ENCODE measurements at regions not wholly inside any gene's neighbourhood (a gene's known extent, or its start where the extent isn't known, plus 50 kb on each side); places are given as distances from the start of the nearest gene placed in this dataset.

GRCh38 chr12:92574911-92575570 is 127.7 kb upstream of the PLEKHG7 start:
- Histone ChIP-seq H3F3A (ENCODE audit: low read length, unreplicated experiment) (no peaks in the 10 kb centered on the region), H3K36me3 (ENCODE audit: low read depth, low read length) (no peaks in the 10 kb centered on the region), H3K4me2 (ENCODE audit: low read length) (no peak overlapping the region), H3K27ac (ENCODE audit: low read length) (no peak overlapping the region), H3K27me3 (ENCODE audit: low read length) (no peaks in the 10 kb centered on the region), H3K4me3 (ENCODE audit: low read length) (no peak overlapping the region), H3K9me3 (ENCODE audit: low read length) (no peaks in the 10 kb centered on the region), H3K9ac (ENCODE audit: low read length) (no peak overlapping the region), H4K20me1 (ENCODE audit: low read length) (no peaks in the 10 kb centered on the region), H2AFZ (ENCODE audit: low read length) (no peak overlapping the region), H3K79me2 (ENCODE audit: low read length) (no peaks in the 10 kb centered on the region), H3K9me2 (replicated peaks; ENCODE audit: low read length) (no peaks in the 10 kb centered on the region), H3K4me1 (ENCODE audit: insufficient read depth, low read length) (peaks cover 16% of the 10 kb centered on the region)
- DNase-seq (no peak), ATAC-seq (no peak)
- POLR2A ChIA-PET (ENCODE audit: unreplicated experiment) = no interaction called here
- BruUV-seq (replicated peaks) = no TSS peak
- intact Hi-C loops (cut with micrococcal nuclease) = loop anchor here (1.0 to 10.0 kb wide), 4 partner anchors 33 to 490 kb away; no protein-coding TSS in a partner anchor
- TF ChIP-seq CTCF (conservative IDR thresholded peaks at IDR 0.05; ENCODE audit: low read depth, low read length) = no peak
- TF ChIP-seq EZH2phosphoT487 (IDR thresholded peaks at IDR 0.05; ENCODE audit: borderline replicate concordance, low read length) = no peak
- CTCF ChIA-PET = interaction anchor here (0.6 kb wide), 1 partner anchor 33 kb away, joined by 9 read pairs; no protein-coding TSS in a partner anchor

- ATAC-seq = peak; percentile 53
- ChIA-PET POLR2A (ENCODE audit: unreplicated experiment) (no interaction called here), CTCF (interaction anchor here (0.6 kb wide), 1 partner anchor 24 kb away, joined by 5 read pairs; no protein-coding TSS in a partner anchor)
- no peaks in the 10 kb centered on the region for H3K27me3 ChIP-seq (ENCODE audit: low read length)
- H3F3A ChIP-seq (ENCODE audit: low read length, unreplicated experiment) = no peaks in the 10 kb centered on the region
- H3K9me3 ChIP-seq (ENCODE audit: low read length) = no peaks in the 10 kb centered on the region
- H3K36me3 ChIP-seq (ENCODE audit: low read depth, low read length) = no peaks in the 10 kb centered on the region
- H3K4me2 ChIP-seq (ENCODE audit: low read length) = no peak overlapping the region
- peak overlapping the region; percentile 62; the same call in 1 of the 2 replicates for H3K27ac ChIP-seq (ENCODE audit: low read length)
- peaks cover 16% of the 10 kb centered on the region for H3K4me1 ChIP-seq (ENCODE audit: insufficient read depth, low read length)
- BruUV-seq (replicated peaks) = no TSS peak
- 0 out of 2 replicates have a peak overlapping the region, but pooled peaks have one; percentile 1 for H2AFZ ChIP-seq (ENCODE audit: low read length)
- DNase-seq = peak; percentile 69
- no peaks in the 10 kb centered on the region for H4K20me1 ChIP-seq (ENCODE audit: low read length)
- intact Hi-C loops (cut with micrococcal nuclease) = loop anchor here (1.0 to 10.0 kb wide), 4 partner anchors 34 to 489 kb away; no protein-coding TSS in a partner anchor
- TF ChIP-seq EZH2 (IDR thresholded peaks at IDR 0.05; ENCODE audit: low read length, unreplicated experiment) (no peak), CTCF (conservative IDR thresholded peaks at IDR 0.05; ENCODE audit: low read depth, low read length) (peak; percentile 70)
- no peaks in the 10 kb centered on the region for H3K9me2 ChIP-seq (replicated peaks; ENCODE audit: low read length)
- H3K79me2 ChIP-seq (ENCODE audit: low read length) = no peaks in the 10 kb centered on the region
- H3K4me3 ChIP-seq (ENCODE audit: low read length) = no peak overlapping the region
- no peak overlapping the region for H3K9ac ChIP-seq (ENCODE audit: low read length)
Measured at GRCh38 chr12:92574051-92574783, 128.6 kb upstream of the PLEKHG7 start.

- no peaks in the 10 kb centered on the region for H3K27me3 ChIP-seq (ENCODE audit: low read length)
- no peaks in the 10 kb centered on the region for H3K9me2 ChIP-seq (replicated peaks; ENCODE audit: low read length)
- H2AFZ ChIP-seq (ENCODE audit: low read length) = no peak overlapping the region
- H4K20me1 ChIP-seq (ENCODE audit: low read length) = no peaks in the 10 kb centered on the region
- TF ChIP-seq EZH2phosphoT487 (IDR thresholded peaks at IDR 0.05; ENCODE audit: borderline replicate concordance, low read length) = no peak
- TF ChIP-seq CTCF (conservative IDR thresholded peaks at IDR 0.05; ENCODE audit: low read depth, low read length) = no peak
- no peak for TF ChIP-seq EZH2 (IDR thresholded peaks at IDR 0.05; ENCODE audit: low read length, unreplicated experiment)
- H3K27ac ChIP-seq (ENCODE audit: low read length) = peak overlapping the region; percentile 68
- H3K4me3 ChIP-seq (ENCODE audit: low read length) = no peak overlapping the region
- H3K9ac ChIP-seq (ENCODE audit: low read length) = peak overlapping the region; percentile 32; the same call in 1 of the 2 replicates
- H3K4me2 ChIP-seq (ENCODE audit: low read length) = no peak overlapping the region
- no peaks in the 10 kb centered on the region for H3K9me3 ChIP-seq (ENCODE audit: low read length)
- intact Hi-C loops (cut with micrococcal nuclease) = loop anchor here (5.0 to 10.0 kb wide), 2 partner anchors 151 to 488 kb away; no protein-coding TSS in a partner anchor
- DNase-seq (peak; percentile 71), ATAC-seq (no peak)
- no TSS peak for BruUV-seq (replicated peaks)
- H3K4me1 ChIP-seq (ENCODE audit: insufficient read depth, low read length) = peaks cover 16% of the 10 kb centered on the region
- no peaks in the 10 kb centered on the region for H3K36me3 ChIP-seq (ENCODE audit: low read depth, low read length)
- H3K79me2 ChIP-seq (ENCODE audit: low read length) = no peaks in the 10 kb centered on the region
- POLR2A ChIA-PET (ENCODE audit: unreplicated experiment) = no interaction called here
- CTCF ChIA-PET = no interaction called here
- H3F3A ChIP-seq (ENCODE audit: low read length, unreplicated experiment) = no peaks in the 10 kb centered on the region
Measured at GRCh38 chr12:92573104-92573503, 129.7 kb upstream of the PLEKHG7 start.
